ENCODE measurements at regions not wholly inside any gene's neighbourhood (a gene's known extent, or its start where the extent isn't known, plus 50 kb on each side); places are given as distances from the start of the nearest gene placed in this dataset.

GRCh38 chr7:108789451-108789850, 219.8 kb downstream of the DNAJB9 start:
- Mint-ChIP-seq H3K9me3 (ENCODE audit: low read depth) (peaks cover 8% of the 10 kb centered on the region), H3K36me3 (ENCODE audit: low read depth) (peaks cover 1% of the 10 kb centered on the region), H3K27ac (no peak overlapping the region), H3K4me3 (no peak overlapping the region), H3K4me1 (no peaks in the 10 kb centered on the region), H3K27me3 (no peaks in the 10 kb centered on the region)
- ATAC-seq (no peak), DNase-seq (no peak)
- ChIA-PET POLR2A (no interaction called here), CTCF (no interaction called here)
- intact Hi-C loops (cut with DNase I, micrococcal nuclease) = no loop called here

- peaks cover 1% of the 10 kb centered on the region for H3K36me3 Mint-ChIP-seq (ENCODE audit: low read depth)
- ATAC-seq (no peak), DNase-seq (no peak)
- no peak overlapping the region for H3K4me3 Mint-ChIP-seq
- H3K27ac Mint-ChIP-seq = no peak overlapping the region
- ChIA-PET POLR2A (no interaction called here), CTCF (no interaction called here)
- H3K9me3 Mint-ChIP-seq (ENCODE audit: low read depth) = peaks cover 7% of the 10 kb centered on the region
- no peaks in the 10 kb centered on the region for H3K4me1 Mint-ChIP-seq
- intact Hi-C loops (cut with DNase I, micrococcal nuclease) = no loop called here
- no peaks in the 10 kb centered on the region for H3K27me3 Mint-ChIP-seq
These were observed 224.8 kb downstream of the DNAJB9 start for GRCh38 chr7:108794466-108794865.

DNA sequence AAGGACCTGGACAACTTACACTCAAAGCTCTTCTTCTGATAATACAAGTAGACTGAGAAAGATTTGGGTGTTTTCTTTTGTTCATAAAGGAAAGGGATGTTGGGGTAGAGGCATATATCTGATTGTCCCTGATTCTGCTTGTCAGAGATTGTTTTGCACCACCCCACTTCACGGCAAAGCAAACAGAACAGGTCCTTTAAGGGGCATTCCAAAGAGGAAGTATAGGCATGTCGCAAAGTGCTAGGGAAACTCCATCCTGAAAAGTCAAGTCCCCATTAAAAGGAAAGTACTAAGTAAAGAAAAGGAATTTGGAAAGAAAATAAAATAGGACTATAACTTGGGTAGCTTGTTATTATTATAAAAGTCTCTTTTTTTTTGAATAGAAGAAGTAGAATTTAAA, 233.0 kb downstream of the DNAJB9 start:
- ChIA-PET POLR2A (no interaction called here), CTCF (no interaction called here)
- Mint-ChIP-seq H3K4me3 (no peak overlapping the region), H3K27me3 (peaks cover 4% of the 10 kb centered on the region), H3K36me3 (ENCODE audit: low read depth) (no peaks in the 10 kb centered on the region), H3K9me3 (ENCODE audit: low read depth) (peaks cover 4% of the 10 kb centered on the region), H3K4me1 (no peaks in the 10 kb centered on the region), H3K27ac (no peak overlapping the region)
- intact Hi-C loops (cut with DNase I, micrococcal nuclease) = no loop called here
- DNase-seq (no peak), ATAC-seq (no peak)

DNA sequence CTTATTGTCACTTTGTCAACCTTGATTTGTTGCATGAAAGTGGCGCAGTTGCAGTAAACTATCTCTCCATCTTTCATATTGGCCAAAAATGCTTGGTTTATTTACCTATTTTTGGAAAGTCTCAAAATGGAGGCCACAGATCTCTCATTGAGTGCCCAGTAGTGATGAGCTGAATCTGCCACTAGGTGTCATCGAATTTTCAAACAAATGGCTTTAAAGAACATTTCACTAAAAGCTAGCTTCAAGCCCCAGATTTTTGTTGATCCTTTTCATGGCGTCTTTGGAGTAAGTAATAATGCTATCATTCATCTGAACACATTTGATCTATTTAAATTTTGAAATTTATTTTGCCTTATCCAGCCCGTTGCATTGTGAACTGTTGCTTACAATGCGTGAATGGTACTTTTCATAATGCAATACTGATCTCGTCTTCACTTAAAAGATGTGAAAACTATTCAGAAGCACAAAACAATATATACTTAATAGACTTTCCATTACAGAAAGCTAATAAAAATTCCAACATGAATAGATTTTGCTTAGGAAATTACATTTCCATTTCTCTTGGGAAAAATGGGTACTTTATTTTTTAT, 236.2 kb downstream of the DNAJB9 start:
- POLR2A ChIA-PET = interaction anchor here (0.6 kb wide), 1 partner anchor 57 kb away, joined by 13 read pairs; no protein-coding TSS in a partner anchor
- Mint-ChIP-seq H3K9me3 (ENCODE audit: low read depth) (no peaks in the 10 kb centered on the region), H3K4me3 (no peak overlapping the region), H3K27ac (no peak overlapping the region), H3K36me3 (ENCODE audit: low read depth) (no peaks in the 10 kb centered on the region), H3K4me1 (no peaks in the 10 kb centered on the region), H3K27me3 (peaks cover 4% of the 10 kb centered on the region)
- no peak for ATAC-seq
- intact Hi-C loops (cut with DNase I, micrococcal nuclease) = no loop called here
- no peak for DNase-seq
- CTCF ChIA-PET = interaction anchor here (0.6 kb wide), 1 partner anchor 296 kb away, joined by 3 read pairs; no protein-coding TSS in a partner anchor

DNA sequence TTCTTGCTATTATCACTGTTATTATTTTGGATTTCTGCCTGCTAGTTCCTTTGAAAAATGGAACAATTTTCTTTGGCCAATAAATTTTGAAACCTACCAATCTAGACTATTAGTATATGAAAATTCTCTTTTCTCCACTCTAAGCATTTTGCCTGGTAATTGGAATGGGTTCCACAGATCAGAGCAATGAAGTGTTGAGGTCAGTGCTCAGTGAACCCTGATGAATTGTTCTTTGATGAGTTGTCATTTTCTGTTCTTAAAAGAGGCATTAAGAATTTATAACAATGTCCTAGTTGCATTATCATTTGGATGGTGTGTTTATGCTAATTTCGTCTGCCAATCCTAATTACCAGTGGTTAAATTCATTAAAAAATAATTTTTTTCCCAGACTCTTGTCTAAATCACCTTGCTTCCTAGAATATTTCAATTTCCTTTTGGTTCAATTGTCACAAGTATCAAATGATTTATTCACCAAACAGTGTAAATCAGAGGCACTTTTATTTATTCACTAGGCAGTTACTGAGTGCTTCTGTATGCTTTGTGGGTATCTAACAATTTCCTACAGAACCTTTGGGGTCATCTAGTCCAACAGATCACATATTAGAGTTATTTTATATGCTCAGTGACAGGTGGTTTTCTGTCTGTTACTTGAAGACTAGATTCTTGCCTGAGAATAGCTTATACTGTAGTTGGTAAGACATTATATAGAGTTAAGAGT, 239.0 kb downstream of the DNAJB9 start:
- ATAC-seq (no peak), DNase-seq (no peak)
- H3K36me3 Mint-ChIP-seq (ENCODE audit: low read depth) = no peaks in the 10 kb centered on the region
- H3K27ac Mint-ChIP-seq = no peak overlapping the region
- no peak overlapping the region for H3K4me3 Mint-ChIP-seq
- H3K4me1 Mint-ChIP-seq = no peaks in the 10 kb centered on the region
- ChIA-PET CTCF (no interaction called here), POLR2A (no interaction called here)
- H3K9me3 Mint-ChIP-seq (ENCODE audit: low read depth) = no peaks in the 10 kb centered on the region
- H3K27me3 Mint-ChIP-seq = peaks cover 4% of the 10 kb centered on the region
- intact Hi-C loops (cut with DNase I, micrococcal nuclease) = no loop called here

GRCh38 chr7:108809356-108809755, 239.7 kb downstream of the DNAJB9 start:
- Mint-ChIP-seq H3K9me3 (ENCODE audit: low read depth) (no peaks in the 10 kb centered on the region), H3K4me3 (no peak overlapping the region), H3K27ac (no peak overlapping the region), H3K27me3 (peaks cover 4% of the 10 kb centered on the region), H3K4me1 (no peaks in the 10 kb centered on the region), H3K36me3 (ENCODE audit: low read depth) (no peaks in the 10 kb centered on the region)
- ATAC-seq (no peak), DNase-seq (no peak)
- intact Hi-C loops (cut with DNase I, micrococcal nuclease) = no loop called here
- ChIA-PET POLR2A (no interaction called here), CTCF (no interaction called here)

DNA sequence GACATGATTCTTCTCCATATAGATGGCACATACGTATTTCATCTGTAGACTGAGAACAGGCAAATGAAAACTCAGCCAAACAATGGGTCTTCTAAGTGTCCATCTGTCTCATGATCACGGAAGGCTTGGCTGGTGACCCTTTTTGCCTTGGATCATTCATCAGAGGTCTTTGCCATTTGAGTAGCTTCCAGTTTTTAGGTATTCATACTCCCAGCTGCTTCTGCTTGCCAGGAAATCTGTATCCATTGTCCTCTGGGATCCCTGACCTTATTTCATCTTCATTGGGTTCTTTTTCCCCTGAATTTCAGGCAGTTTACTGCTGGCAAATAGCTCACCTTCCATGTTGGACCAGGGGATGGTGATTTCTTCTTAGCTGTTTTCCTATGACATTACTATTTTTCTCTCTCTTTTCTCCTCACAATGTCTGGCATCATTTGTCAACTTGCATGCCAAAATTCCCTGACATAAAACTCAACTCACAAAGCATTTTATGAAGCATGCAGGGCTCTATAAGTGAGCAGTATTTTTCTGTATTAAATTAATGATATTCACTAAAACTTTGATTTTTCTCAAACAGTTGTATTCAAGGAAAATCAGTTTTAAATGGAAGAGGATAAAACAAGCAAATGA, 241.2 kb downstream of the DNAJB9 start:
- H3K27ac Mint-ChIP-seq = no peak overlapping the region
- POLR2A ChIA-PET = no interaction called here
- H3K36me3 Mint-ChIP-seq (ENCODE audit: low read depth) = no peaks in the 10 kb centered on the region
- ATAC-seq = no peak
- CTCF ChIA-PET = no interaction called here
- no peaks in the 10 kb centered on the region for H3K4me1 Mint-ChIP-seq
- no peak for DNase-seq
- no peaks in the 10 kb centered on the region for H3K27me3 Mint-ChIP-seq
- no peak overlapping the region for H3K4me3 Mint-ChIP-seq
- intact Hi-C loops (cut with DNase I, micrococcal nuclease) = no loop called here
- no peaks in the 10 kb centered on the region for H3K9me3 Mint-ChIP-seq (ENCODE audit: low read depth)

DNA sequence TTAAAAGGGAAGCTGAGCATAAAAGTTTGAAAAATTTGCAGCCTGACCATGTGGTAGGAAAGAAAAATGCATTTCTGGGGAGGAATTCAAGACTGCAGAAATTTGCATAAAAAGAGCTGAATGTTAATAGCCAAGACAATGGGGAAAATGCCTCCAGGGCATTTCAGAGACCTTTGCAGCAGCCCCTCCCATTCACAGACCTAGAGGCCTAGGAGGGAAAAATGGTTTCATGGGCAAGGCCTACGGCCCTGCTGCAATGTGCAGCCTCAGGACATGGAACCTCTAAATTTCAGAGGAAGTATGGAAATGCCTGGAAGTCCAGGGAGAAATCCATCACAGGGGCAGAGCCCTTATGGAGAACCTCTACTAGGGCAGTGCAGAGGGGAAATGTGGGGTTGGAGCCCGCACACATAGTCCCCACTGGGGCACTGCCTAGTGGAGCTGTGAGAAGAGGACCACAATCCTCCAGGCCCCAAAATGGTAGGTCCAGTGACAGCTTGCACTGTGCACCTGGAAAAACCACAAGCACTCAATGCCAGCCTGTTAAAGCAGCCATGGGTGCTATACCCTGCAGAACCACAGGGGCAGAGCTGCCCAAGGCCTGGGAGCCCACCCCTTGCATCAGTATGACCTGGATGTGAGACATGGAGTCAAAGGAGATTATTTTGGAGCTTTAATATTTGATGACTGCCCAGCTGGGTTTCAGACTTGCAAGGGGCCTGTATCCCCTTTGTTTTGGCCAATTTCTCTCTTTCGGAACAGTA, 243.8 kb downstream of the DNAJB9 start:
- no peaks in the 10 kb centered on the region for H3K9me3 Mint-ChIP-seq (ENCODE audit: low read depth)
- ChIA-PET POLR2A (no interaction called here), CTCF (no interaction called here)
- H3K36me3 Mint-ChIP-seq (ENCODE audit: low read depth) = no peaks in the 10 kb centered on the region
- intact Hi-C loops (cut with DNase I, micrococcal nuclease) = no loop called here
- H3K27me3 Mint-ChIP-seq = no peaks in the 10 kb centered on the region
- ATAC-seq (no peak), DNase-seq (no peak)
- H3K4me1 Mint-ChIP-seq = no peaks in the 10 kb centered on the region
- no peak overlapping the region for H3K4me3 Mint-ChIP-seq
- H3K27ac Mint-ChIP-seq = no peak overlapping the region

DNA sequence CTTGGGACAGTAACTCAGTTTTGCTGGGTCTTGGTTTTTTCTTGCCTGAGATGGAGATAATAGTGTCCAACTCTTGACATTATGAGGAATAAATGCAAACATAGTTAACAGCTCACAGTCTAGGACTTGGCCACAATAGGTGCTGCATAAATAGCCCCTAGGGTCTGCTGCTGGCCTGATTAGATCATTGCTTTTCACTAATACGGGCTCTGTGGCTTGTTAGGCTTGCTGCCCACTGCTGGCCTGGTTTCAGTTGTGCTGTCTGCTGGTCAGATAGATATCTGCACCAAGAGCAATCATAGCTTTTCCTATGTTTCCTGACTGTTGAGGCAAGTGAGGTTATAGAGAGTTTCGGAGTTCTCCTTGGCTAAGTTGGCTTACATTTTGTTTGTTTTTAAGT, 246.1 kb downstream of the DNAJB9 start:
- ATAC-seq = no peak
- Mint-ChIP-seq H3K4me3 (no peak overlapping the region), H3K27ac (no peak overlapping the region), H3K9me3 (ENCODE audit: low read depth) (no peaks in the 10 kb centered on the region), H3K27me3 (no peaks in the 10 kb centered on the region), H3K36me3 (ENCODE audit: low read depth) (no peaks in the 10 kb centered on the region), H3K4me1 (no peaks in the 10 kb centered on the region)
- intact Hi-C loops (cut with DNase I, micrococcal nuclease) = no loop called here
- ChIA-PET CTCF (interaction anchor here (0.6 kb wide), 1 partner anchor 205 kb away, joined by 3 read pairs; no protein-coding TSS in a partner anchor), POLR2A (no interaction called here)
- no peak for DNase-seq

DNA sequence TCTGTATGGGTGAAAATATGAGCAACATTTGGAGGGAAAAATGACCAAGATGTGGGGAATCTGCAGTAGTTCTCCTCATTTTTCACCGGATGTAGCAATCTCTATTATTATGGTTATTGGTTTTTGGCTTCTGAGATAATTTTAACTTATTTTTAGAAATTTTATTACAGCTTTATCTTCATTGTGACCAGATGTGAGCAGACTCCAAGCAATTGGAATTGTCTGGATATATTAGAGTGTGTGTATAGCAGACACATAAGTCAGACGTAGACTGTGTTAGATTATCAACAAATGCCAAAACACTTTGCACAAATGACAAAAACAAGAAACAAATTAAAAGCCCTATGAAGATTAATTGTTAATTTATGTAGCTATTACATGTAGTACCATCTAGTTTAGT, 249.1 kb downstream of the DNAJB9 start:
- no peaks in the 10 kb centered on the region for H3K27me3 Mint-ChIP-seq
- DNase-seq = no peak
- no peak overlapping the region for H3K27ac Mint-ChIP-seq
- H3K4me3 Mint-ChIP-seq = no peak overlapping the region
- CTCF ChIA-PET = no interaction called here
- POLR2A ChIA-PET = no interaction called here
- ATAC-seq = no peak
- H3K4me1 Mint-ChIP-seq = no peaks in the 10 kb centered on the region
- H3K9me3 Mint-ChIP-seq (ENCODE audit: low read depth) = no peaks in the 10 kb centered on the region
- H3K36me3 Mint-ChIP-seq (ENCODE audit: low read depth) = no peaks in the 10 kb centered on the region
- intact Hi-C loops (cut with DNase I, micrococcal nuclease) = no loop called here

GRCh38 chr7:108824840-108825580, 255.3 kb downstream of the DNAJB9 start:
- H3K4me3 Mint-ChIP-seq = no peak overlapping the region
- H3K36me3 Mint-ChIP-seq (ENCODE audit: low read depth) = no peaks in the 10 kb centered on the region
- POLR2A ChIA-PET = no interaction called here
- DNase-seq (no peak), ATAC-seq (no peak)
- H3K9me3 Mint-ChIP-seq (ENCODE audit: low read depth) = no peaks in the 10 kb centered on the region
- no peaks in the 10 kb centered on the region for H3K4me1 Mint-ChIP-seq
- no peak overlapping the region for H3K27ac Mint-ChIP-seq
- intact Hi-C loops (cut with DNase I, micrococcal nuclease) = no loop called here
- CTCF ChIA-PET = no interaction called here
- peaks cover 2% of the 10 kb centered on the region for H3K27me3 Mint-ChIP-seq
